GM18507 (cell line): ENCODE measurements at regions not wholly inside any gene's neighbourhood (a gene's known extent, or its start where the extent isn't known, plus 50 kb on each side); places are given as distances from the start of the nearest gene placed in this dataset.
"Not testable (repeated sequence)": the region's sequence is repeated elsewhere in the genome, so short reads cannot be mapped to it uniquely, and the experiment has no call there.

ENCODE experiments used
- DNase-seq: peaks from one replicate; pipeline ENCODE4 v3.0.0; 2011; ENCODE audit warnings: low read depth; ENCODE audit not compliant: insufficient read length; ENCODE audit errors: extremely low spot score
- FAIRE-seq: peaks from 2 replicates; lab custom pipeline; 2011; peaks lifted over from hg19 to GRCh38; lab: Jason Lieb, UNC

DNA sequence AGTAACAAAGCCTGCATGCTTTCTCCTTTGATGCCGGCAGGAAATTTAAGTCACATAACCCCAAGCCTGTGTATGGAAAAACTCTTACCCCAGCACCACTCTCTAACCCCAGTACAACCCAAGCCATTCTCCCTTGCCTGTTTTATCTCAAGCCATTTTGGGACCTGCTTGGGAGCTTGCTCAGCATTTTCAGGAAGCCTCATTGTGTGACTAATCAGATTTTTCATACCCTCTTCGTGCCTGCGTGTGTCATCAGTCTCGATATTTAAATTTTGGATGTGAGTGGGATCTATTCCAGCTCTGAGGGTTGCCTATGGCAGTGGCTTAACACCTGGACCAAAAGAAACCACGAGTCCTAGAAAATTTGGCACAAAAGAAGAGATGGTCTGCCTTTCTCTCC lies 426.2 kb downstream of the SQOR start:
- DNase-seq (no peak), FAIRE-seq (no peak)

DNA sequence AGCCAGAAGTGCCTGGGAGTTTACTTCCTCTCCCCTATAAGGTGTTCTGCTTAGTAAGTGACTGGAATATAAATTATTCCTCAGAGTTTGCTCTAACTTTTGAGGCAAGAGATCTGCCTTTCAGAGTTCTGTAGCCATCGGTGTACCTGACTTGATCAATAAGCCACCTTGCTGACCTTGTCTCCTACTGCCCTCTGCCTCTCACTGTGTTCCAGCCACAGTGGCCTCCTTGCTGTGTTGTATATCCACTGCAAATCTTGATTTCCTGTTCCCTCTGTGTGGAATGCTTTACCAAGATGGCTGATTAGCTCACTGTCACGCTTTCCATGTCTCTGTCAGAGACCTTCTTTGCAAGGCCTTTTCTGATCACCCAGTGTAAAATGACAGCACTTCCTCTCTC lies 442.4 kb downstream of the SQOR start:
- no peak for FAIRE-seq
- no peak for DNase-seq

DNA sequence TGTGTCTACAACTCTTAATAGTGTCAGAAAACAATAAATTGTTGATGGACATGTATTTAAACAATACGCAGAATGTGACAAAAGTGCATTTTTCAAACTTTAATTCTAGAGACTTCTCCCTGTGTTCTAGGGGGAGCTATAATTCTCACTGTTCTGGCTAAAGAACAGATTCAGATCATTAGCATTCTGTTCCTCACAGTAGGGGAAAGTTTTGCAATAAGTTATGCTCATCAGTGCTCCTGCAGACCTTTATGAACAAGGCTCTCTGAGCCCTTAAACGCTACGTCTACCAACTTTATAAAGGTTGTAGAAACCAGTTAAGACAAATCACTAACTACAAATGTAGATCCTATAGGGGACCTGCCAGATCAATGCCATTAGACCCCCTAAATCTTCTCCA lies 444.2 kb downstream of the SQOR start:
- DNase-seq (no peak), FAIRE-seq (no peak)

DNA sequence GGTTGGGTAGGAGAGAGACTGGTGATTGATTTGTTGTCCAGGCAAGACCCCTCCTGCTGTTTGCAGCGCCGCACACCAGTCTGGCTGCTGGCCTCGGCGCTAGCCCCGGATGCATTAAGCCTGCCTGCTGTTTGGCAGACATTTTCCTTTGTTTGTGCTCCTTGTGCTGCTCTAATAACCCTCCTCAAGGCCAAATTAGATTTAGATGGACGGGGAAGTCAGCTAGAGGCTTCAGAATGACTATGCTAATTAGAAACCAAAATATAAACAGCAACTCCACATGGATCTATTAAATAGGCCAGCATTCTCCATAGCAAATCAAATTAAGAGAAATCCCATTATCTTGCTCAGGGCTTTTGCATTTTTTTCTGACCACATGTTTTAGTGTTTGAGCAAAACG lies 445.2 kb downstream of the SQOR start:
- FAIRE-seq: no peak
- DNase-seq: no peak

DNA sequence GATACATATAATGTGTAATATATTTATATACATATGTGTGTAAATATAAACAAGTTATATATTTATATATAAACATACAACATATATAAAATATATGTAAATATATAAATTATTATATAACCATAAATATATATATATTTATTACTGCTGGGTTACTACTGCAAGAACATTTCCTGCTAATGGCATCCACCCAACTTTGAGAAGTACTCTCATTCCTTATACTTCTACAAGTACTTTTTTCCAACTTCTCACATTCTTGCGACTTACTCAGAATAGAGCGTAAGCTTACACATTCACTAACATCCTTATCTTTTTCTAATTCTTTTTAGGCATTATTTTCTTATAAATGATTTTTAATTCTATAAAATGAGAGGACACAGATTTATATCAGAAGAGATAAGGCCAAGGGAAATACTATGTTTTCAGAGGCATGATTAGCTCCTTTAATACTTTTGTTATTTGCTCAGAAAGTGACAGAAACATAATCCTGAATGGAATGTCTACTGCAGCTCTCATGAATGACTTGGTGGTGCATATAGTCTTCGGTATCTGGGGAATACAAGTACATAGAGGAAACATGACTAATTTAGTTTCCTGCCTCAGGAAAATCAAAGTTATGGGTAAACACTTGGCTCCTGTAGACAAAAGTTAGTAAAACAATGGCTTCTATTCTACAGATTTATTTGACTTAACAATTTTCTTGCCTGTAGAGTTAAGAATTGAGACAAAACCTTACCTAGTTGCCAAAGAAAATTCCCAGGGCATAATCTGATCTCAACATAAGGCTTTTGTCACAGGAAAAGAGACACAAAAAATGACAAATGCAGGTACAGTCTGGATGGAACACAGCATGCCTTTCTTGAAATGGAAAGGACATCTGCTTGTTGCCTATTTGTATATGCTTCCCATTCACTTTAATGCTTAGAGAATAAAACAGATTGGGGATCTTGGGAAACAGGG lies 453.9 kb downstream of the SQOR start:
- no peak for FAIRE-seq
- no peak for DNase-seq

DNA sequence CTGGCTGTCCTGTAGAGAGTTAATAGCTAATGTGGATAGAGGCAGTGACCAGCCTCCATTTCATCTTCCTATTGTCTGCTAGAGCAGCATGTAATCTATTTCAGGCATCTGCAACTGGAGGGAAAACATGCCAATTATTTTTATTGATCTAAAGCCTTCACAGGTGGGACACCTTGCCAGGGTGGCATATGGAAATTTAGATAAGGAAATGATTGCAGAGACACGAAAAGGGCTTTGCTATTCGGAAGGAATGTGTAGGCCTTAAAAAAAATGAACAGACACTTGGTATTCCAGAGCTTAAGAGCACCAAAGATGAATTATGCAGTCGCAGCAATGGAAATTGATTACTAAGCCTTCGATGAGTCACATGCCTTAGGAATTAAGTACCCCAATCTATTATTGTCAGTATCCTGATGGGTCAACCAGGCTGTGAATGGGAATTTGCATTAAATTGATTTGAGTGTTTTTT lies 454.7 kb downstream of the SQOR start:
- DNase-seq (no peak), FAIRE-seq (no peak)

DNA sequence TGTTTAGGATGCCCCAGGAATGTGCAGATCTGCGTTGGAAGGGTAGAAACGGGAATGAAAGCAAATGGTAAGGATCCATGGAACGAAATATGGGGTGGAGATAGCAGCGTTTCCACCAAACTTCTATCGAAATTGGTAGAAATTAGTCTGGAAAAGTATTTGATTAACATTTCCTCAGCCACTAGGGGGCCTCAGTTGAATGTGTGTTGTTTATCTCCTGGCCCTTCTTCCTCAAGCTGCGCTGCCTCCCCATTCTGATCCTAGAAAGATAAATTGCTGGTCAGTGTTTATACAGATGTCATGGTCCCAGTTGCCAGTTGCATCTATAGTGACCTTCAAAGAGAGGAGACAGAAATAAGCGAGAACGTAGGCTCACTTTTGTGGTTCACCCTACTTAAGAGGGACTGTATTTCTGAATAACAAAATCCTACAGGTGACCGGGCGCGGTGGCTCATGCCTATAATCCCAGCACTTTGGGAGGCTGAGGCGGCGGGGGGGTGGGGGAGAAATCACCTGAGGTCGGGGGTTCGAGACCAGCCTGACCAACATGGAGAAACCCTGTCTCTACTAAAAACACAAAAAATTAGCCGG lies 457.1 kb downstream of the SQOR start:
- no peak for DNase-seq
- no peak for FAIRE-seq

DNA sequence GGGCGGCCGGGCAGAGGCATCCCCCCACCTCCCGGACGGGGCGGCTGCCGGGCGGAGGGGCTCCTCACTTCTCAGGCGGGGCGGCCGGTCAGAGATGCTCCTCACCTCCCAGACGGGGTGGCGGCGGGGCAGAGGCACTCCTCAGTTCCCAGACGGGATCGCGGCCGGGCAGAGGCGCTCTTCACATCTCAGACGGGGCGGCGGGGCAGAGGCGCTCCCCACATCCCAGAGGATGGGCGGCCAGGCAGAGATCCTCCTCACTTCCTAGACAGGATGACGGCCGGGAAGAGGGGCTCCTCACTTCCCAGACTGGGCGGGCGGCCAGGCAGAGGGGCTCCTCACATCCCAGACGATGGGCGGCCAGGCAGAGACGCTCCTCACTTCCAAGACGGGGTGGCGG lies 463.2 kb downstream of the SQOR start:
- DNase-seq, FAIRE-seq: not testable (repeated sequence)

DNA sequence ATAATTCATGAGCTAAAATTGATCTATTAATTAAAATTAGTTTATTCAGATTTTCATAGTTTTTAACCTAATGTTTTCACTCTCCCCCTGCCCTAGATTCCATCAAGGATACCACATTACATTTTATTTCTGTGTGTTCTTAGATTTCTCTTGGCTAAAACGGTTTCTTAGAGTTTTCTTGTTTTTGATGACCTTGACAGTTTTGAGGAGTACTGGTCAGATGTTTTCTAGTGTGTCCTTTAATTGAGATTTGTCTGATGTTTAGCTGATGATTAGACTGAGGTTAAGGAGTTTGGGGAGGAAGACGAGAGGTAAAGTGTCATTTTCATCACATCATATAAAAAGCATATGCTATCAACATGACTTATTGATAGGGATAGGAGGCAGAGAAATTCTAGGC lies 475.9 kb downstream of the SQOR start:
- no peak for DNase-seq
- FAIRE-seq: no peak

DNA sequence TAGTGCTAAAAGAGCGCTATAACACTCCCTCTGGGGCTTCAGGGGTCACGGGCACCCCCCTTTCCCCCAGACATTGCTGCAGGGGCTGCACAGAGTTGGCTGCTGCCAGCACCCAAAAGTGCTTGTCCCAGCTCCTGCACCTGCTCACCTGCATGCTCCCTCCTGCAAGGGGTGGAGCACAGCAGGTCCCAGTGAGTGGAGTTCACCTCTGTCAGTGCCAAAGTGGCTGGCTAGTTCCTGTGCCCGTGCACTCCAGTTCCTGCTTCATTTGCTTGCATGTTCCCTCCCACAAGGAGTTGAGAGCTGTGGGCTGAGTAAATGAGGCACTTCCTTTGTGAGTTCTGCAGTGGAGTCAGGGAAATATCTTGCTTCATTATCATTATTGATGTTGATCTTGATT lies 476.9 kb downstream of the SQOR start:
- FAIRE-seq (no peak), DNase-seq (no peak)

DNA sequence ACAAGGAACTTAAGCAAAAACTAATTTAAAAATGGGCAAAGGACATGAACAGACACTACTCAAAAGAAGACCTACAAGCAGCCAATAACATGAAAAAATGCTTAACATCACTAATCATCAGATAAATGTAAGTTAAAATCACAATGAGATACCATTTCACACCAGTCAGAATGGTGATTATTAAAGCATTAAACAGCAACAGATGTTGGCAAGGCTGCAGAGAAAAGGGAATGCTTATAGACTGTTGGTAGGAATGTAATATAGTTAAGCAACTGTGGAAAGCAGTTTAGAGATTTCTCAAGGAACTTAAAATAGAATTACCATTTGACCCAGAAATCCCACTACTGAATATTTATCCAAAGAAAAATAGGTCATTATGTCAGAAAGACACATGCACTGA lies 482.2 kb downstream of the SQOR start:
- FAIRE-seq (no peak), DNase-seq (no peak)

DNA sequence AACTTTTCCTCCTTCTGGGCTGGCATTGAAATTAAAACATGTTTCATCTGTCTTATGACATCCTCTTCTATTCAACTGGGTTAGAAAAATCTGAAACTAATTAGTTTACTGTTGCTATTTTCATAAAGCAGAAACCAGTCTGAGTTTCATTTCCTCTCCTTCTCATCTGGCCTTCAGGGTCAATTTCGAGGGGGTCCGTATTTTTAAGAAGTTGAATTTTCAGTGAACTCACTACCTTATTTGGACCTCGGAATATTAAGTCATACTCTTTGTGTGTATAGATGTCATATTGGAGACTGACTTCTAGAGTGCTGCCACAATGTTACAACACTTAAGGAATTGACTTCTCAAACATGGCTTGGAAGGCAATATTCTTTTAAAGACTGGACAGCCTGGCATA lies 485.9 kb downstream of the SQOR start:
- DNase-seq (no peak), FAIRE-seq (no peak)

DNA sequence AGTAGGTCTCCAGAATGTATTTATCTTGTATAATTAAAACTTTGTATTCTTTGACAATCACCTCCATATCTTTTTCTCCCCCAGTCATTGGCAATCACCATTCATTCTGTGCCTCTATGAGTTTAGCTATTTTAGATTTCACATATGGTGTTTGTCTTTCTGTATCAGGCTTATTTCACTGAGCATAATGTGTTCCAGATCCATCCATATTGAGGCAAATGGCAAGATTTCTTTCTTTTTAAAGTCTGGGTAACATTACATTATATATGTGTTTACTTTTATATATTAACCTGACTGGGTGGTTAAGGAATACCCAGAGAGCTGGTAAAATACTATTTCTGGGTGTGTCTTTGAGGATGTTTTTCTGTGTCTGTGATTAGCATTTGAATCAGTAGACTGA lies 486.6 kb downstream of the SQOR start:
- FAIRE-seq (no peak), DNase-seq (no peak)

DNA sequence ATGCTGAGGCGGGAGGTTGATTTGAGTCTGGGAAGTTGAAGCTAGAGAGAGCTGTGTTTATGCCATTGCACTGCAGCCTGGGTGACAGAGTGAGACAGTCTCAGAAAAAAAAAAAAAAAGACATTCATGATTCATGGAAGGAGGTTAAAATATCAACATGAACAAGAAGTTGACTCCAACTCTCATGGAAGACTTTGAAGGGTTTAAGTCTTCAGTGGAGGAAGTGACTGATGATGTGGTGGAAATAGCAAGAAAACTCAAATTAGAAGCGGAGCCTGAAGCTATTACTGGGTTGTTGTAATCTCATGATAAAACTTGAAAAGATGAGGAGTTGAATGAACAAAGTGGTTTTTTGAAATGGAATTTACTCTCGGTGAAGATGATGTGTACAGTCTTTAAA lies 491.8 kb downstream of the SQOR start:
- no peak for FAIRE-seq

DNA sequence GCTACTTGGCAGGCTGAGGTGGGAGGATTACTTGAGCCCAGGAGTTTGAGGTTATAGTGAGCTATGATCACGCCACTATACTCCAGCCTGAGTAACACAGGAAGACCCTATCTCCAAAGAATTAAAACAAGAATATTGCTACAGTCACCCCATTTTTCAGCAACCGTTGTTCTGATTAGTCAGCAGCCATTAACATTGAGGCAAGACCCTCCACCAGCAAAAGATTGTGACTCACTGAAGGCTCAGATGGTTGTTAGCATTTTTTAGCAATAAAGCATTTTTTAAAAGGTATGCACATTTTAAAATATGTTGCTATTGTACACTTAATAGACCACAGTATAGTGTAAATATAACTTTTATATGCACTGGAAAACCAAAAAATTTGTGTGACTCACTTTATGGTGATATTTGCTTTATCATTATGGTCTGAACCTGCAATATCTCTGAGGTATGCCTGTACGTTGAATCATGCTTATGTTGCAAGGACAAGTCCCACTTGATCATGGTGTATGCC lies 492.6 kb downstream of the SQOR start:
- no peak for DNase-seq
- FAIRE-seq: no peak

More for the DNA sequence above, 491.8 kb downstream of the SQOR start:
- no peak for DNase-seq

DNA sequence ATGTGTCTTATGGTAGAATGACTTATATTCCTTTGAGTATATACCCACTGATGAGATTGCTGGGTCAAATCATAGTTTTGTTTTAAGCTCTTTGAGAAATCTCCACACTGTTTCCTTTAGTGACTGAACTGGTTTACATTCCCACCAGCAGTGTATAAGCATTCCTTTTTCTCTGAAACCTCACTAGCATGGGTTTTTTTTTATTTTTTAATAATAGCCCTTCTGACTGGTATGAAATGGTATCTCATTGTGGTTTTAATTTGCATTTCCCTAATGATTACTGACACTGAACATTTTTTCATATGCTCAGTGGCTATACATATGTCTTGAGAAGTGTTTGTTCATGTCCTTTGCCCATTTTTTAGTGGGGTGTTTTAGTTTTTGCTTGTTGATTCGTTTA lies 494.3 kb downstream of the SQOR start:
- FAIRE-seq: no peak
- no peak for DNase-seq

DNA sequence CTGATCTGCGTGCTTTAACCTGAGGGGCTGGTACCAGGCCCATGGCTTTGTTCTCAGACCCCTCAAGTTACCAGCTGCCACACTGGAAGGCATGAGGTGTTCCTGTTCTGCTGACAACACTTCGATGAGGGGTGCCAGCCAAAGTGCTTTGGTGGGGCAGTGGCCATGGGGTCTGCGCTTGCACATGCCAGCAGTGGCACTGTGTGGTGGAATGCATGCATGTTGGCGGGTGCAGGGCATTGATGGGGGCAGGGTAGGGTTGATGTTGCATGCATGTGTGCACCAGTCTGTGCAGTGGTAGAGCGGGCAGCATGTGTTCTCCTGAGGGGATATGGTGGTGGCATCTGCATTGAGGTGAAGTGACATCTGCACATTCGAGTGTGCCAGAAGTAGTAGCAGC lies 497.0 kb downstream of the SQOR start:
- FAIRE-seq (no peak), DNase-seq (no peak)

DNA sequence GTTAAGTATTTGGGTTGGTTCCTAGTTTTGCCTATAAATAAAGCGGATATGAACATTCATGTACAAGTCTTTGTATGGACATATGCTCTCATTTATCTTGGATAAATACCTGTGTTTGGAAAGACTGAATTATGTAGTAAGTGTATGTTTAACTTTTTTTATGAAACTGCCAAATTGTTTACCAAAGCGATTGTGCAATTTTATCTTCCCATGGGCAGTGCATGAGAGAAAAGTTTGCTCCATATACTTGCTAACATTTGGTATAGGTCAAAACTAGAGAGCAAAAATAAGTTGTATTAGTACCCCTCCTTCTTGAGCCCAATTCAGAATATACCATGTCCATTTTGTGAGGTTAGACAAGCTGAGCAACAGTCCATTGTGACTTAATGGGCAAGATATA lies 502.6 kb downstream of the SQOR start:
- no peak for DNase-seq
- no peak for FAIRE-seq

DNA sequence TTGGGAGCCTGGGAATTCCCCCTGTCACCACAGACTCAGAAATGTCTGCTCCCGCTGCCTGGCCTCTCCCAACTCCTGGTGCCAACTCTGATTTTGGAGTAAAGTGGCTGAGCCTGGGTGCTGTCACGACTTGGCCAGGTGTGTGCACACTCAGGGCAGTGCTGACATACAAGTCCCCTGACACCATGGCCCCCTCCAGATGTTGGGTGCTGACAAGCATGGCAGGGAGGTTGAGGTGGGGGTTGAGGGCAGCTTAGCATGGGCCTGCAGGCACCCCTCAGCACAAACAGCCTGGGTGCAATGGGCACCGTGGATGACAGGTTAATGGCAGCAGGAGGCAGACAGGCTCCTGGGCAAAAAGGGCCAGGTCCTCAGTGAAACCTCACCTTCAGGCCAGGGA lies 511.2 kb downstream of the SQOR start:
- no peak for DNase-seq
- no peak for FAIRE-seq

DNA sequence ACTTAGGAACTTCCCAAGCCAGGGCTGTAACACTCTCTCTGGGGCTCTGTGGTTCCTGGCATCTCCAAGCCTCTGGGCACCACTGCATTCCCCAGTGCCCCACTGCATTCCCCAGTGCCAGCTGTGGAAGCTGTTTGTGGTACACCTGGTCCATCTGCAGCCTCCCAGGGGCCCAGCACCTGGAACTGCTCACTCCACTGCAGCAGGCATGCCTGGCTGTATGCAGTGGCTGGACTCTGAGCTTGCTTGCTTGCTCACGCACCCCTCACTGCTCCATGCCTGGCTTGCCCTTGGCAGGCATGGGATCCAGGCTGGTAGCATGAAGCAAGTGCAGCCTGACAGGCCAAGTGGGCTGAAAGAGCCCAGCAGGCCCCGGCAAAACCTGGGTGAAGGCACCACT lies 512.1 kb downstream of the SQOR start:
- FAIRE-seq (no peak), DNase-seq (no peak)

DNA sequence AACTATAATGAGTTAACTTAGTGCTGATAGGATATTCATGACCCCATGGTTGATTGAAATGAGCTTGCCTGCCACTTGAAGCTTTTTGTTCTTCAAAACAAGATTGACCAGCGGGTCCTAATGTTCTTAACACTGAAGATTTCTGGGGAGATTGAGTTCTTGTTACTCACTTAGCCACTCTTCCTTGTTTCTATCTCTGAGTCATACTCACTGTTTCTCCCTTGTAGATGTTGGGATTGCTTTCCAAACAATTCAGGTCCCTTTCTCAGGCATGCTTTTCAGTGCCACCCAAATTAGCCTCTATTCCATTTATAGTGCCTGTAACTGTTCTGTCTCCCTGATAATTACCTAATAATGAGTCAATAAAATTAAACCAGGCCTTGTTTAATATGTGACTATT lies 517.0 kb downstream of the SQOR start:
- no peak for FAIRE-seq

More for the DNA sequence above, 517.0 kb downstream of the SQOR start:
- no peak for DNase-seq
